T-cell (primary cell): ENCODE measurements at regions not wholly inside any gene's neighbourhood (a gene's known extent, or its start where the extent isn't known, plus 50 kb on each side); places are given as distances from the start of the nearest gene placed in this dataset.
A peak's percentile ranks its signal among the peaks of the same experiment; 100 is the strongest.

ENCODE experiments used
- ATAC-seq, 4 experiments: fragments of 200-7000 bp in 3 of 4; fragments of 150-1000 bp in 1 of 4; cut with Tn5 transposase; replicated peaks in 1 of 4; 1 replicate in 3 of 4; 2 replicates in 1 of 4; pipeline ENCODE4 v1.10.0; 2021; ENCODE audit warnings: moderate library complexity in 3 of 4, mild to moderate bottlenecking in 2 of 4, moderate number of reproducible peaks in 1 of 4
- CTCF ChIA-PET, 2 donors: fragments of 300-600 bp; sonication (Branson Sonifier 250); formaldehyde crosslinking; loops; one replicate each; lab custom pipeline; 2022; ENCODE audit warnings: antibody characterized with exemption in 2 of 2; lab: Charles Lee
- POLR2A ChIA-PET, 2 donors: fragments of 300-600 bp; sonication (Branson Sonifier 250); formaldehyde crosslinking; loops; one replicate each; lab custom pipeline; 2022; ENCODE audit warnings: antibody characterized with exemption in 2 of 2; lab: Charles Lee
- DNase-seq, 35 experiments: peaks; one replicate each; pipeline versions ENCODE4 v3.0.0 to v3.0.0-alpha.2; 2013 to 2023
- H3K27ac ChIP-seq: one replicate; pipeline ENCODE4 v1.5.1; 2013; ENCODE audit warnings: low read length
- H3K27me3 ChIP-seq, 2 experiments: replicated peaks in 1 of 2; 1 replicate in 1 of 2; 2 replicates in 1 of 2; pipeline versions ENCODE4 v1.6.1 to v1.7.0; 2013; ENCODE audit warnings: low read length in 1 of 2, mixed read lengths in 1 of 2; ENCODE audit not compliant: control insufficient read depth in 2 of 2, insufficient read depth in 2 of 2; ENCODE audit errors: extremely low read depth in 1 of 2
- H3K36me3 ChIP-seq, 2 donors: 1 replicate in 1 of 2; 2 replicates in 1 of 2; pipeline versions ENCODE4 v1.6.1 to v1.7.0; 2013; ENCODE audit warnings: low read length in 1 of 2; ENCODE audit not compliant: control insufficient read depth in 2 of 2, insufficient read depth in 1 of 2; ENCODE audit errors: extremely low read depth in 1 of 2
- H3K4me1 ChIP-seq, 2 experiments: 1 replicate in 1 of 2; 2 replicates in 1 of 2; pipeline versions ENCODE4 v1.6.1 to v1.7.0; 2013; ENCODE audit warnings: low read length in 2 of 2, mixed read lengths in 1 of 2; ENCODE audit not compliant: insufficient read depth in 2 of 2, control insufficient read depth in 1 of 2; ENCODE audit errors: extremely low read depth in 1 of 2
- H3K4me3 ChIP-seq, 2 donors: 1 replicate in 1 of 2; 2 replicates in 1 of 2; pipeline versions ENCODE4 v1.5.1 to v1.7.0; 2013; ENCODE audit warnings: mild to moderate bottlenecking in 2 of 2, low read length in 1 of 2, moderate library complexity in 1 of 2; ENCODE audit not compliant: control insufficient read depth in 1 of 2; ENCODE audit errors: extremely low read depth in 1 of 2
- H3K9me3 ChIP-seq: 2 replicates; pipeline ENCODE4 v1.7.0; 2013
- H3K27ac Mint-ChIP-seq, 2 donors: one replicate each; pipeline ENCODE4 v1.8.0; 2020 to 2021; ENCODE audit warnings: mild to moderate bottlenecking in 2 of 2, mixed read lengths in 2 of 2
- H3K27me3 Mint-ChIP-seq, 2 donors: one replicate each; pipeline ENCODE4 v1.8.0; 2021 to 2022; ENCODE audit warnings: mixed read lengths in 2 of 2
- H3K36me3 Mint-ChIP-seq: one replicate; pipeline ENCODE4 v1.8.0; 2021; ENCODE audit warnings: mixed read lengths
- H3K4me1 Mint-ChIP-seq, 3 donors: one replicate each; pipeline ENCODE4 v1.8.0; 2020 to 2022; ENCODE audit warnings: mixed read lengths in 3 of 3, mild to moderate bottlenecking in 1 of 3
- H3K4me3 Mint-ChIP-seq, 3 donors: one replicate each; pipeline ENCODE4 v1.8.0; 2020 to 2022; ENCODE audit warnings: mild to moderate bottlenecking in 3 of 3, mixed read lengths in 3 of 3, moderate library complexity in 3 of 3
- H3K9me3 Mint-ChIP-seq, 3 donors: one replicate each; pipeline ENCODE4 v1.8.0; 2020 to 2022; ENCODE audit warnings: mixed read lengths in 3 of 3
- WGBS: methylation state at CpG from one replicate; pipeline ENCODE4 v1.1.5; 2013; ENCODE audit warnings: missing lambda C conversion rate; ENCODE audit not compliant: insufficient coverage; 5-methylcytosine and 5-hydroxymethylcytosine counted together

- Mint-ChIP-seq H3K4me3 (no peak overlapping the region), H3K27ac (no peak overlapping the region), H3K4me1 (peaks cover 3 to 11% (median 4%) of the 10 kb centered on the region in 3 donors), H3K27me3 (no peaks in the 10 kb centered on the region), H3K36me3 (no peaks in the 10 kb centered on the region), H3K9me3 (peaks cover 4 to 8% (median 7%) of the 10 kb centered on the region in 3 donors)
- Histone ChIP-seq H3K27me3 (peaks cover 0 to 3% of the 10 kb centered on the region in 2 experiments), H3K9me3 (no peaks in the 10 kb centered on the region), H3K36me3 (no peaks in the 10 kb centered on the region), H3K4me1 (no peaks in the 10 kb centered on the region), H3K27ac (no peak overlapping the region), H3K4me3 (no peak overlapping the region)
- ATAC-seq (no peak), DNase-seq (no peak)
- ChIA-PET POLR2A (no interaction called here), CTCF (no interaction called here)
- WGBS, result 77% methylated on average over 5 of the region's 5 CpGs
Observed at GRCh38 chr3:72190050-72190449, 405.1 kb upstream of the PROK2 start.

- Mint-ChIP-seq H3K4me3 (no peak overlapping the region), H3K4me1 (peaks cover 3 to 11% (median 4%) of the 10 kb centered on the region in 3 donors), H3K27me3 (peaks cover 0 to 3% of the 10 kb centered on the region in 2 donors), H3K36me3 (no peaks in the 10 kb centered on the region), H3K27ac (no peak overlapping the region), H3K9me3 (peaks cover 4 to 8% (median 7%) of the 10 kb centered on the region in 3 donors)
- H3K36me3 ChIP-seq, result no peaks in the 10 kb centered on the region
- no peak overlapping the region for H3K27ac ChIP-seq
- H3K9me3 ChIP-seq, result no peaks in the 10 kb centered on the region
- ChIA-PET POLR2A (no interaction called here), CTCF (no interaction called here)
- peak in 1 of 4 experiments; percentile 28 for ATAC-seq
- no CpG with 5 or more reads among the region's 3 CpGs for WGBS
- no peak overlapping the region for H3K4me3 ChIP-seq
- DNase-seq, result no peak
- peaks cover 0 to 3% of the 10 kb centered on the region in 2 experiments for H3K27me3 ChIP-seq
- no peaks in the 10 kb centered on the region for H3K4me1 ChIP-seq
Observed at GRCh38 chr3:72189339-72189738, 404.4 kb upstream of the PROK2 start.

GRCh38 chr3:72188536-72188935, 403.6 kb upstream of the PROK2 start:
- Histone ChIP-seq H3K4me3 (no peak overlapping the region), H3K9me3 (no peaks in the 10 kb centered on the region), H3K36me3 (no peaks in the 10 kb centered on the region), H3K4me1 (no peaks in the 10 kb centered on the region), H3K27ac (no peak overlapping the region), H3K27me3 (peaks cover 0 to 3% of the 10 kb centered on the region in 2 experiments)
- DNase-seq (no peak), ATAC-seq (no peak)
- Mint-ChIP-seq H3K36me3 (no peaks in the 10 kb centered on the region), H3K27ac (no peak overlapping the region), H3K9me3 (peaks cover 4 to 8% (median 7%) of the 10 kb centered on the region in 3 donors), H3K4me1 (peaks cover 3 to 11% (median 4%) of the 10 kb centered on the region in 3 donors), H3K27me3 (peaks cover 0 to 3% of the 10 kb centered on the region in 2 donors), H3K4me3 (no peak overlapping the region)
- 85% methylated on average over 2 of the region's 2 CpGs for WGBS
- ChIA-PET CTCF (no interaction called here), POLR2A (no interaction called here)

GRCh38 chr3:72187131-72187530, 402.2 kb upstream of the PROK2 start:
- DNase-seq, result peak in 1 of 35 experiments; percentile 17

GRCh38 chr3:72186400-72186855, 401.5 kb upstream of the PROK2 start:
- ChIA-PET CTCF (no interaction called here), POLR2A (no interaction called here)
- ATAC-seq (no peak), DNase-seq (no peak)
- H3K4me3 Mint-ChIP-seq, result no peak overlapping the region
- H3K9me3 Mint-ChIP-seq, result no peaks in the 10 kb centered on the region
- H3K4me3 ChIP-seq, result no peak overlapping the region
- no peaks in the 10 kb centered on the region for H3K4me1 ChIP-seq
- H3K27ac ChIP-seq, result no peak overlapping the region
- no peaks in the 10 kb centered on the region for H3K36me3 ChIP-seq
- H3K9me3 ChIP-seq, result no peaks in the 10 kb centered on the region
- H3K4me1 Mint-ChIP-seq, result peaks cover 3 to 11% (median 4%) of the 10 kb centered on the region in 3 donors
- no peak overlapping the region for H3K27ac Mint-ChIP-seq
- peaks cover 0 to 3% of the 10 kb centered on the region in 2 experiments for H3K27me3 ChIP-seq
- WGBS, result 44% methylated on average over 1 of the region's 1 CpG
- peaks cover 5 to 8% of the 10 kb centered on the region in 2 donors for H3K27me3 Mint-ChIP-seq
- H3K36me3 Mint-ChIP-seq, result no peaks in the 10 kb centered on the region

More at GRCh38 chr3:72187131-72187530, 402.2 kb upstream of the PROK2 start:
- Histone ChIP-seq H3K4me3 (no peak overlapping the region), H3K4me1 (no peaks in the 10 kb centered on the region), H3K27ac (no peak overlapping the region), H3K27me3 (peaks cover 0 to 3% of the 10 kb centered on the region in 2 experiments), H3K36me3 (no peaks in the 10 kb centered on the region), H3K9me3 (no peaks in the 10 kb centered on the region)
- H3K27ac Mint-ChIP-seq, result no peak overlapping the region
- no peaks in the 10 kb centered on the region for H3K36me3 Mint-ChIP-seq
- ChIA-PET POLR2A (no interaction called here), CTCF (no interaction called here)
- peaks cover 3 to 11% (median 4%) of the 10 kb centered on the region in 3 donors for H3K4me1 Mint-ChIP-seq
- no peak for ATAC-seq
- H3K27me3 Mint-ChIP-seq, result peaks cover 0 to 5% of the 10 kb centered on the region in 2 donors
- no peak overlapping the region for H3K4me3 Mint-ChIP-seq
- peaks cover 0 to 3% (median 3%) of the 10 kb centered on the region in 3 donors for H3K9me3 Mint-ChIP-seq
- 89% methylated on average over 2 of the region's 2 CpGs for WGBS

- Histone ChIP-seq H3K4me3 (no peak overlapping the region), H3K9me3 (no peaks in the 10 kb centered on the region), H3K27me3 (peaks cover 0 to 3% of the 10 kb centered on the region in 2 experiments), H3K27ac (no peak overlapping the region), H3K4me1 (no peaks in the 10 kb centered on the region), H3K36me3 (no peaks in the 10 kb centered on the region)
- Mint-ChIP-seq H3K27ac (no peak overlapping the region), H3K4me3 (no peak overlapping the region), H3K36me3 (no peaks in the 10 kb centered on the region), H3K4me1 (peaks cover 3 to 11% (median 4%) of the 10 kb centered on the region in 3 donors), H3K9me3 (no peaks in the 10 kb centered on the region), H3K27me3 (peaks cover 5 to 8% of the 10 kb centered on the region in 2 donors)
- DNase-seq (no peak), ATAC-seq (no peak)
- WGBS, result 0% methylated on average over 1 of the region's 9 CpGs
- ChIA-PET POLR2A (no interaction called here), CTCF (no interaction called here)
Observed at GRCh38 chr3:72185549-72186399, 400.8 kb upstream of the PROK2 start.
